WERI-Rb-1 (cell line): ENCODE measurements at regions not wholly inside any gene's neighbourhood (a gene's known extent, or its start where the extent isn't known, plus 50 kb on each side); places are given as distances from the start of the nearest gene placed in this dataset.
"Not testable (repeated sequence)": the region's sequence is repeated elsewhere in the genome, so short reads cannot be mapped to it uniquely, and the experiment has no call there.

Source experiments
- DNase-seq: peaks from one replicate; pipeline ENCODE4 v3.0.0-alpha.2; 2020
- H3K27ac ChIP-seq: fragments of 250-450 bp; sonication (Bioruptor Pico); 2 replicates; pipeline ENCODE4 v1.5.1; 2020; ENCODE audit warnings: mild to moderate bottlenecking, moderate library complexity
- H3K27me3 ChIP-seq: fragments of 250-450 bp; sonication (Bioruptor Pico); 2 replicates; pipeline ENCODE4 v1.5.1; 2021; ENCODE audit warnings: mild to moderate bottlenecking, low read depth, moderate library complexity; ENCODE audit not compliant: insufficient read depth, severe bottlenecking
- H3K36me3 ChIP-seq: fragments of 250-450 bp; sonication (Bioruptor Pico); 2 replicates; pipeline ENCODE4 v1.5.1; 2020; ENCODE audit warnings: mild to moderate bottlenecking, moderate library complexity
- H3K4me3 ChIP-seq: 2 replicates; pipeline ENCODE4 v1.5.1; 2011; ENCODE audit warnings: low read depth, mild to moderate bottlenecking, control low read depth, low read length
- H3K9me3 ChIP-seq: fragments of 250-450 bp; sonication (Bioruptor Pico); 2 replicates; pipeline ENCODE4 v1.5.1; 2021; ENCODE audit warnings: mild to moderate bottlenecking, moderate library complexity; ENCODE audit not compliant: severe bottlenecking
- CTCF ChIP-seq: IDR thresholded peaks from 2 replicates; pipeline ENCODE4 v1.5.1; 2011; ENCODE audit warnings: low read depth, mild to moderate bottlenecking, control low read depth, inconsistent platforms, low read length

- Histone ChIP-seq H3K27ac (no peak overlapping the region), H3K9me3 (no peaks in the 10 kb centered on the region), H3K4me3 (no peak overlapping the region), H3K27me3 (no peaks in the 10 kb centered on the region), H3K36me3 (no peaks in the 10 kb centered on the region)
- DNase-seq, result no peak
- TF ChIP-seq CTCF, result no peak
Measured at GRCh38 chr16:88310796-88311605, 71.8 kb upstream of the ZNF469 start.

GRCh38 chr16:88311860-88312259 lies 70.9 kb upstream of the ZNF469 start:
- not testable (repeated sequence) for H3K27ac ChIP-seq, H3K9me3 ChIP-seq, DNase-seq, H3K27me3 ChIP-seq, H3K4me3 ChIP-seq, H3K36me3 ChIP-seq

GRCh38 chr16:88312732-88313131 lies 70.0 kb upstream of the ZNF469 start:
- H3K27me3 ChIP-seq, result no peaks in the 10 kb centered on the region
- no peak for TF ChIP-seq CTCF
- H3K4me3 ChIP-seq, result no peak overlapping the region
- H3K9me3 ChIP-seq, result no peaks in the 10 kb centered on the region
- H3K36me3 ChIP-seq, result no peaks in the 10 kb centered on the region
- DNase-seq, result no peak
- H3K27ac ChIP-seq, result no peak overlapping the region

- no peak overlapping the region for H3K27ac ChIP-seq
- DNase-seq, result no peak
Measured at GRCh38 chr16:88314991-88315542, 67.7 kb upstream of the ZNF469 start.

GRCh38 chr16:88315543-88316105 lies 67.1 kb upstream of the ZNF469 start:
- H3K27ac ChIP-seq, result no peak overlapping the region
- DNase-seq, result no peak
- no peak overlapping the region for H3K4me3 ChIP-seq
- no peaks in the 10 kb centered on the region for H3K9me3 ChIP-seq
- no peak for TF ChIP-seq CTCF
- H3K36me3 ChIP-seq, result no peaks in the 10 kb centered on the region
- no peaks in the 10 kb centered on the region for H3K27me3 ChIP-seq

More at GRCh38 chr16:88314991-88315542, 67.7 kb upstream of the ZNF469 start:
- Histone ChIP-seq H3K36me3 (no peaks in the 10 kb centered on the region), H3K4me3 (no peak overlapping the region), H3K27me3 (no peaks in the 10 kb centered on the region), H3K9me3 (no peaks in the 10 kb centered on the region)
- TF ChIP-seq CTCF, result no peak

- no peak for TF ChIP-seq CTCF
- no peak overlapping the region for H3K27ac ChIP-seq
- no peak for DNase-seq
- H3K9me3 ChIP-seq, result no peaks in the 10 kb centered on the region
- no peaks in the 10 kb centered on the region for H3K36me3 ChIP-seq
- no peak overlapping the region for H3K4me3 ChIP-seq
- H3K27me3 ChIP-seq, result no peaks in the 10 kb centered on the region
Measured at GRCh38 chr16:88316151-88316550, 66.6 kb upstream of the ZNF469 start.
